ENCODE measurements at regions not wholly inside any gene's neighbourhood (a gene's known extent, or its start where the extent isn't known, plus 50 kb on each side); places are given as distances from the start of the nearest gene placed in this dataset.

- TF ChIP-seq POLR2A (IDR thresholded peaks at IDR 0.05) (no peak), CTCF (IDR thresholded peaks at IDR 0.05) (no peak)
Observed at GRCh38 chr12:72191761-72192160, 80.4 kb upstream of the TRHDE start.

Measured in adrenal gland (tissue), 5 donors.